ENCODE measurements at regions not wholly inside any gene's neighbourhood (a gene's known extent, or its start where the extent isn't known, plus 50 kb on each side); places are given as distances from the start of the nearest gene placed in this dataset.

- H3K9me2 ChIP-seq (replicated peaks; ENCODE audit: insufficient read depth): no peaks in the 10 kb centered on the region
- no peak overlapping the region for H2AFZ ChIP-seq
These were observed 167.1 kb downstream of the NFKBIZ start for GRCh38 chr3:102016417-102016816.

DNA sequence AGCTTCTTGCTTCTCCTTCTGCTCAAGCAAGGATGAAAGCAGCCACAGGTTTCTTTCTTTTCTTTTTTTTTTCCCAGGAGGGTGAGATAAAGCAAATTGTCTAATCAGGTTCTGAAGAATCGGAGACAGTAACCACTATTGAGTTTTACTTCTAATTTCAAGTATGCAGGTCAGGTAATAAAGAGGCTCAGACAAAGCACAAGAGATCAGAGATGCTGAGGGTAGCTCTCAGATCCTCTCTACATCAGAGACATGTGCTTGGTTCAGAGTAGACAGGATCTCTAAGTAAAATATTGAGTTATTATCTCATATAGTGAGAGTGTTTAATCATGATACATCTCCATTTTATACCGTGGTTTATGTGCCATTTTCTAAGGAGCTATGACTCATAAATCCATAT is 168.5 kb downstream of the NFKBIZ start:
- no peak overlapping the region for H3K27ac ChIP-seq
- H3K9me2 ChIP-seq (replicated peaks; ENCODE audit: insufficient read depth): no peaks in the 10 kb centered on the region
- H2AFZ ChIP-seq: no peak overlapping the region
- no peaks in the 10 kb centered on the region for H3K4me1 ChIP-seq (ENCODE audit: insufficient read depth)
- H4K20me1 ChIP-seq (ENCODE audit: insufficient read depth, poor library complexity, severe bottlenecking): no peaks in the 10 kb centered on the region
- TF ChIP-seq, protein P1, sequence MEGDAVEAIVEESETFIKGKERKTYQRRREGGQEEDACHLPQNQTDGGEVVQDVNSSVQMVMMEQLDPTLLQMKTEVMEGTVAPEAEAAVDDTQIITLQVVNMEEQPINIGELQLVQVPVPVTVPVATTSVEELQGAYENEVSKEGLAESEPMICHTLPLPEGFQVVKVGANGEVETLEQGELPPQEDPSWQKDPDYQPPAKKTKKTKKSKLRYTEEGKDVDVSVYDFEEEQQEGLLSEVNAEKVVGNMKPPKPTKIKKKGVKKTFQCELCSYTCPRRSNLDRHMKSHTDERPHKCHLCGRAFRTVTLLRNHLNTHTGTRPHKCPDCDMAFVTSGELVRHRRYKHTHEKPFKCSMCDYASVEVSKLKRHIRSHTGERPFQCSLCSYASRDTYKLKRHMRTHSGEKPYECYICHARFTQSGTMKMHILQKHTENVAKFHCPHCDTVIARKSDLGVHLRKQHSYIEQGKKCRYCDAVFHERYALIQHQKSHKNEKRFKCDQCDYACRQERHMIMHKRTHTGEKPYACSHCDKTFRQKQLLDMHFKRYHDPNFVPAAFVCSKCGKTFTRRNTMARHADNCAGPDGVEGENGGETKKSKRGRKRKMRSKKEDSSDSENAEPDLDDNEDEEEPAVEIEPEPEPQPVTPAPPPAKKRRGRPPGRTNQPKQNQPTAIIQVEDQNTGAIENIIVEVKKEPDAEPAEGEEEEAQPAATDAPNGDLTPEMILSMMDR (IDR thresholded peaks at IDR 0.05; ENCODE audit: poor library complexity): no peak
- TF ChIP-seq EZH2 (IDR thresholded peaks at IDR 0.05; ENCODE audit: borderline replicate concordance) (no peak), EZH2phosphoT487 (IDR thresholded peaks at IDR 0.05; ENCODE audit: low read depth, severe bottlenecking, unreplicated experiment) (no peak)
- H3K27me3 ChIP-seq: no peaks in the 10 kb centered on the region
- H3K4me3 ChIP-seq: no peak overlapping the region
- no peaks in the 10 kb centered on the region for H3K36me3 ChIP-seq (replicated peaks; ENCODE audit: insufficient read depth, low read depth)
- WGBS (ENCODE audit: low lambda C conversion rate, missing lambda C conversion rate): 80% methylated on average over 2 of the region's 2 CpGs
- no peak overlapping the region for H3K4me2 ChIP-seq
- H3K79me2 ChIP-seq: no peaks in the 10 kb centered on the region
- no peak for DNase-seq (ENCODE audit: low spot score)
- H3K9me3 ChIP-seq (ENCODE audit: low read depth): no peaks in the 10 kb centered on the region

More at GRCh38 chr3:102016417-102016816, 167.1 kb downstream of the NFKBIZ start:
- Histone ChIP-seq H3K4me2 (no peak overlapping the region), H4K20me1 (ENCODE audit: insufficient read depth, poor library complexity, severe bottlenecking) (no peaks in the 10 kb centered on the region), H3K79me2 (no peaks in the 10 kb centered on the region), H3K4me3 (no peak overlapping the region), H3K9me3 (ENCODE audit: low read depth) (no peaks in the 10 kb centered on the region), H3K27me3 (no peaks in the 10 kb centered on the region), H3K36me3 (replicated peaks; ENCODE audit: insufficient read depth, low read depth) (no peaks in the 10 kb centered on the region), H3K4me1 (ENCODE audit: insufficient read depth) (no peaks in the 10 kb centered on the region), H3K27ac (no peak overlapping the region)
- WGBS (ENCODE audit: low lambda C conversion rate, missing lambda C conversion rate): 56% methylated on average over 1 of the region's 1 CpG
- TF ChIP-seq EZH2 (IDR thresholded peaks at IDR 0.05; ENCODE audit: borderline replicate concordance) (no peak), EZH2phosphoT487 (IDR thresholded peaks at IDR 0.05; ENCODE audit: low read depth, severe bottlenecking, unreplicated experiment) (no peak)
- TF ChIP-seq, protein P1 (IDR thresholded peaks at IDR 0.05; ENCODE audit: poor library complexity): no peak
- DNase-seq (ENCODE audit: low spot score): no peak

DNA sequence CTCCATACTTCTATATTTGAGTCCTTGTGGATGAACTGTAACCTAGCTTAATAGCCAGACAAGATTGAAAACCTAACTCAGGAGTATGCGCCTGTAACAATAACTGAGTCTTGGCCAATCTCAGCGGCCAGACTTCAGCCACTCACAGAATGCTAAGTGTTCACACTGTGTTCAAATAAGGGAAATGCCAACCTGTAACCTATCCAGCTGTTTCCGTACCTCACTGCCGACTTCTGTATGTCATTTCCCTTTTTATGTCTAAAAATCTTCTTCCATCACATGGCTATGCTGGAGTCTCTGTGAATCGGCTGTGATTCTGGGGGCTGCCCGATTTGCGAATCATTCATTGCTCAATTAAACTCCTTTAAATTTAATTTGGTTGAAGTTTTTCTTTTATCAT is 169.2 kb downstream of the NFKBIZ start:
- H3K4me3 ChIP-seq: no peak overlapping the region
- H3K4me1 ChIP-seq (ENCODE audit: insufficient read depth): no peaks in the 10 kb centered on the region
- DNase-seq (ENCODE audit: low spot score): no peak
- no peaks in the 10 kb centered on the region for H4K20me1 ChIP-seq (ENCODE audit: insufficient read depth, poor library complexity, severe bottlenecking)
- H2AFZ ChIP-seq: no peak overlapping the region
- H3K9me2 ChIP-seq (replicated peaks; ENCODE audit: insufficient read depth): no peaks in the 10 kb centered on the region
- no peak overlapping the region for H3K27ac ChIP-seq
- no peaks in the 10 kb centered on the region for H3K27me3 ChIP-seq
- no peaks in the 10 kb centered on the region for H3K79me2 ChIP-seq
- TF ChIP-seq EZH2phosphoT487 (IDR thresholded peaks at IDR 0.05; ENCODE audit: low read depth, severe bottlenecking, unreplicated experiment): no peak
- TF ChIP-seq, protein P1 (IDR thresholded peaks at IDR 0.05; ENCODE audit: poor library complexity): no peak
- no peak for TF ChIP-seq EZH2 (IDR thresholded peaks at IDR 0.05; ENCODE audit: borderline replicate concordance)
- no peak overlapping the region for H3K4me2 ChIP-seq
- H3K36me3 ChIP-seq (replicated peaks; ENCODE audit: insufficient read depth, low read depth): no peaks in the 10 kb centered on the region
- no peaks in the 10 kb centered on the region for H3K9me3 ChIP-seq (ENCODE audit: low read depth)
- WGBS (ENCODE audit: low lambda C conversion rate, missing lambda C conversion rate): 91% methylated on average over 7 of the region's 7 CpGs

GRCh38 chr3:102020735-102021134 is 171.4 kb downstream of the NFKBIZ start:
- TF ChIP-seq EZH2 (IDR thresholded peaks at IDR 0.05; ENCODE audit: borderline replicate concordance): no peak
- TF ChIP-seq, protein P1 (IDR thresholded peaks at IDR 0.05; ENCODE audit: poor library complexity): no peak
- no peak for TF ChIP-seq EZH2phosphoT487 (IDR thresholded peaks at IDR 0.05; ENCODE audit: low read depth, severe bottlenecking, unreplicated experiment)
- no peaks in the 10 kb centered on the region for H3K9me2 ChIP-seq (replicated peaks; ENCODE audit: insufficient read depth)
- no peak overlapping the region for H3K27ac ChIP-seq
- H3K4me1 ChIP-seq (ENCODE audit: insufficient read depth): no peaks in the 10 kb centered on the region
- H3K4me2 ChIP-seq: no peak overlapping the region
- H4K20me1 ChIP-seq (ENCODE audit: insufficient read depth, poor library complexity, severe bottlenecking): no peaks in the 10 kb centered on the region
- no peaks in the 10 kb centered on the region for H3K79me2 ChIP-seq
- WGBS (ENCODE audit: low lambda C conversion rate, missing lambda C conversion rate): 96% methylated on average over 1 of the region's 1 CpG
- no peak overlapping the region for H3K4me3 ChIP-seq
- H3K36me3 ChIP-seq (replicated peaks; ENCODE audit: insufficient read depth, low read depth): no peaks in the 10 kb centered on the region
- no peaks in the 10 kb centered on the region for H3K27me3 ChIP-seq
- DNase-seq (ENCODE audit: low spot score): no peak
- H2AFZ ChIP-seq: no peak overlapping the region
- H3K9me3 ChIP-seq (ENCODE audit: low read depth): no peaks in the 10 kb centered on the region
